ENCODE measurements at regions not wholly inside any gene's neighbourhood (a gene's known extent, or its start where the extent isn't known, plus 50 kb on each side); places are given as distances from the start of the nearest gene placed in this dataset.

DNA sequence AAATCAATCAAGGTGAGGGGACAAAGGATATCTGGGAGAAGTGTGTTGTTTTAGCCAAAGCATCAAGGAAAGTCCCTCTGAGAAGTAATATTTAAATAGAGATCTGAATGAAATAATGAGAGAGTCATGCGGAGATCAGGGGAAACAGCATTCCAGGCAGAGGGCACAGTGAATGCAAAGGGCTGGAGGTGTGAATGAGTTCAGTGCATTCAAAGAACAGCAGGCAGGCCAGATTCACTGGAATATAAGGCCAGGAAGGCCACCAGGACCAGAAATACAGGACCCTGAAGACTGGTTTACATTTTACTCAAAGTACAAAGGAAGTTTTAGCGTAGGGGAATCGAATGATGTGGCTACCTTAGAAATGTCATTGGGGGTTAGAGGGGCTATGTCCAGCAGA lies 436.2 kb upstream of the TMEM132C start:
- Histone ChIP-seq H3K79me2 (ENCODE audit: insufficient read depth, low read length) (no peaks in the 10 kb centered on the region), H4K8ac (replicated peaks; ENCODE audit: insufficient read length, low read depth, low read length) (no peak overlapping the region), H3K56ac (ENCODE audit: insufficient read length, low read depth, low read length) (no peak overlapping the region), H2AK5ac (ENCODE audit: insufficient read length, low read length) (no peak overlapping the region), H3K79me1 (ENCODE audit: insufficient read depth, low read depth, low read length, poor library complexity, severe bottlenecking) (no peaks in the 10 kb centered on the region), H3K4me1 (ENCODE audit: insufficient read depth, low read length) (no peaks in the 10 kb centered on the region), H2BK5ac (ENCODE audit: insufficient read length, low read length) (no peak overlapping the region), H4K20me1 (ENCODE audit: control insufficient read depth, insufficient read depth, insufficient read length) (no peaks in the 10 kb centered on the region), H3T11ph (ENCODE audit: low read length) (no peak overlapping the region), H4K91ac (ENCODE audit: insufficient read length, low read depth, low read length) (no peak overlapping the region), H4K5ac (ENCODE audit: insufficient read length, low read depth, low read length) (no peak overlapping the region), H3K9me3 (ENCODE audit: control insufficient read depth, low read depth, low read length) (no peaks in the 10 kb centered on the region), H3K9ac (ENCODE audit: extremely low read depth, insufficient read length, low read length) (no peak overlapping the region), H3K23me2 (ENCODE audit: insufficient read length, low read depth, low read length, poor library complexity, severe bottlenecking) (no peaks in the 10 kb centered on the region), H2BK15ac (ENCODE audit: low read depth, low read length) (no peak overlapping the region), H2BK20ac (ENCODE audit: low read depth, low read length, poor library complexity, severe bottlenecking) (no peak overlapping the region), H2AFZ (ENCODE audit: low read length) (no peak overlapping the region), H3K23ac (ENCODE audit: insufficient read length, low read depth, low read length) (no peak overlapping the region), H3K18ac (ENCODE audit: insufficient read length, low read depth, low read length) (no peak overlapping the region), H3K14ac (ENCODE audit: insufficient read depth, low read length) (no peak overlapping the region), H2BK12ac (ENCODE audit: insufficient read length, low read depth, low read length) (no peak overlapping the region), H2BK120ac (ENCODE audit: low read depth, low read length, poor library complexity, severe bottlenecking) (no peak overlapping the region), H3K27me3 (ENCODE audit: insufficient read depth, low read length) (no peaks in the 10 kb centered on the region), H3K4me2 (ENCODE audit: insufficient read depth, insufficient read length, low read length) (no peak overlapping the region), H3K27ac (ENCODE audit: insufficient read length, low read depth, low read length) (no peak overlapping the region), H3K4ac (ENCODE audit: low read depth, low read length) (no peak overlapping the region)
- peaks cover 6% of the 10 kb centered on the region for H3K27me3 Mint-ChIP-seq (ENCODE audit: low read depth)
- H3K9me3 Mint-ChIP-seq: peaks cover 0 to 7% of the 10 kb centered on the region in 2 experiments; a peak in 3 of 5 replicates
- no peak overlapping the region for H3K4me3 Mint-ChIP-seq
- peaks cover 0 to 6% (median 0%) of the 10 kb centered on the region in 3 experiments; a peak in 2 of 7 replicates for H3K36me3 Mint-ChIP-seq (ENCODE audit: insufficient read depth in 1 of 3, low read depth in 3 of 3)
- H3K4me1 Mint-ChIP-seq: peaks cover 6 to 10% of the 10 kb centered on the region in 2 experiments
- no peak for DNase-seq
- no CpG with 5 or more reads among the region's 3 CpGs for WGBS (ENCODE audit: extremely low coverage, insufficient read length, low lambda C conversion rate)
- no peak overlapping the region for H3K27ac Mint-ChIP-seq
- TF ChIP-seq, protein P1, sequence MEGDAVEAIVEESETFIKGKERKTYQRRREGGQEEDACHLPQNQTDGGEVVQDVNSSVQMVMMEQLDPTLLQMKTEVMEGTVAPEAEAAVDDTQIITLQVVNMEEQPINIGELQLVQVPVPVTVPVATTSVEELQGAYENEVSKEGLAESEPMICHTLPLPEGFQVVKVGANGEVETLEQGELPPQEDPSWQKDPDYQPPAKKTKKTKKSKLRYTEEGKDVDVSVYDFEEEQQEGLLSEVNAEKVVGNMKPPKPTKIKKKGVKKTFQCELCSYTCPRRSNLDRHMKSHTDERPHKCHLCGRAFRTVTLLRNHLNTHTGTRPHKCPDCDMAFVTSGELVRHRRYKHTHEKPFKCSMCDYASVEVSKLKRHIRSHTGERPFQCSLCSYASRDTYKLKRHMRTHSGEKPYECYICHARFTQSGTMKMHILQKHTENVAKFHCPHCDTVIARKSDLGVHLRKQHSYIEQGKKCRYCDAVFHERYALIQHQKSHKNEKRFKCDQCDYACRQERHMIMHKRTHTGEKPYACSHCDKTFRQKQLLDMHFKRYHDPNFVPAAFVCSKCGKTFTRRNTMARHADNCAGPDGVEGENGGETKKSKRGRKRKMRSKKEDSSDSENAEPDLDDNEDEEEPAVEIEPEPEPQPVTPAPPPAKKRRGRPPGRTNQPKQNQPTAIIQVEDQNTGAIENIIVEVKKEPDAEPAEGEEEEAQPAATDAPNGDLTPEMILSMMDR (conservative IDR thresholded peaks at IDR 0.05): no peak

Data from H9 (cell line).